HepG2 (cell line): ENCODE measurements at regions not wholly inside any gene's neighbourhood (a gene's known extent, or its start where the extent isn't known, plus 50 kb on each side); places are given as distances from the start of the nearest gene placed in this dataset.

ENCODE experiments used
- ATAC-seq: fragments of 200-7000 bp; cut with Tn5 transposase; 3 replicates; pipeline ENCODE4 v1.9.1; 2020; ENCODE audit warnings: mild to moderate bottlenecking, moderate library complexity
- BruUV-seq: library from RNA; stranded (reverse); fragments of 400-500 nt; replicated peaks from 2 replicates; lab custom pipeline; 2021; lab: Mats Ljungman, UMichigan
- CTCF ChIA-PET: fragments of 300-600 bp; formaldehyde crosslinking; extraction: SDS; loops from one replicate; lab custom pipeline; 2021; ENCODE audit warnings: low total read pairs, inconsistent platforms, low intra/inter-chr PET ratio; lab: Yijun Ruan, JAX
- POLR2A ChIA-PET: fragments of 350-600 bp; sonication (Branson Sonifier 250); formaldehyde crosslinking; loops from one replicate; lab custom pipeline; 2020; ENCODE audit warnings: antibody characterized with exemption, inconsistent platforms; lab: Yijun Ruan, JAX
- DNase-seq: peaks from one replicate; pipeline ENCODE4 v3.0.0-alpha.2; 2015; ENCODE audit warnings: low spot score
- FAIRE-seq: peaks from 3 replicates; lab custom pipeline; 2011; peaks lifted over from hg19 to GRCh38; lab: Jason Lieb, UNC
- H2AFZ ChIP-seq: one replicate; pipeline ENCODE4 v1.6.1; 2011; ENCODE audit warnings: low read length, inconsistent platforms
- H3K27ac ChIP-seq: fragments of 300-600 bp; 3 replicates; pipeline ENCODE4 v1.8.0; 2011; ENCODE audit warnings: mixed run types, mild to moderate bottlenecking, mixed read lengths, low read length, inconsistent platforms; ENCODE audit not compliant: insufficient read depth; ENCODE audit errors: extremely low read length
- H3K27me3 ChIP-seq, 2 experiments: fragments of 200-600 bp in 1 of 2; 2 replicates in 1 of 2; 3 replicates in 1 of 2; pipeline versions ENCODE4 v1.6.0 to v1.8.0; 2011; ENCODE audit warnings: low read length in 2 of 2, mild to moderate bottlenecking in 2 of 2, moderate library complexity in 2 of 2, inconsistent platforms in 1 of 2; ENCODE audit not compliant: insufficient read depth in 2 of 2, control insufficient read depth in 1 of 2
- H3K36me3 ChIP-seq, 2 experiments: fragments of 200-600 bp in 1 of 2; replicated peaks in 1 of 2; 2 replicates in 1 of 2; 3 replicates in 1 of 2; pipeline versions ENCODE4 v1.5.1 to v1.8.0; 2011; ENCODE audit warnings: low read length in 2 of 2, inconsistent platforms in 1 of 2; ENCODE audit not compliant: insufficient read depth in 2 of 2, control insufficient read depth in 1 of 2
- H3K4me1 ChIP-seq: 2 replicates; pipeline ENCODE4 v1.5.1; 2012; ENCODE audit warnings: low read length, inconsistent platforms; ENCODE audit not compliant: insufficient read depth
- H3K4me2 ChIP-seq: 2 replicates; pipeline ENCODE4 v1.6.0; 2011; ENCODE audit warnings: low read depth, low read length, inconsistent platforms
- H3K4me3 ChIP-seq, 3 experiments: fragments of 200-600 bp in 1 of 3; sonication (generic), shearing (Covaris generic) in 1 of 3; replicated peaks in 1 of 3; 2 replicates each; pipeline ENCODE4 v1.5.1; 2011 to 2016; ENCODE audit warnings: low read length in 3 of 3, inconsistent platforms in 2 of 3, low read depth in 2 of 3, mild to moderate bottlenecking in 2 of 3, control low read depth in 1 of 3, mixed read lengths in 1 of 3; ENCODE audit not compliant: insufficient read depth in 1 of 3
- H3K79me2 ChIP-seq: one replicate; pipeline ENCODE4 v1.6.1; 2011; ENCODE audit warnings: low read length, inconsistent platforms; ENCODE audit not compliant: insufficient read depth
- H3K9ac ChIP-seq: 2 replicates; pipeline ENCODE4 v1.6.0; 2011; ENCODE audit warnings: mild to moderate bottlenecking, low read depth, low read length, inconsistent platforms; ENCODE audit not compliant: insufficient read depth
- H3K9me3 ChIP-seq: 2 replicates; pipeline ENCODE4 v1.5.1; 2012; ENCODE audit warnings: mild to moderate bottlenecking, low read length
- H4K20me1 ChIP-seq: 2 replicates; pipeline ENCODE4 v1.6.0; 2011; ENCODE audit warnings: inconsistent platforms, mild to moderate bottlenecking, low read length, moderate library complexity; ENCODE audit not compliant: insufficient read depth
- FOXO1 ChIP-seq: sonication (generic); formaldehyde crosslinking; IDR thresholded peaks from 2 replicates; pipeline ENCODE4 v1.4.0; 2020; ENCODE audit warnings: missing genetic modification reagents
- HNRNPH1 ChIP-seq: fragments of 200-400 bp; formaldehyde crosslinking; optimal IDR thresholded peaks from 2 replicates; pipeline ENCODE3; 2017; ENCODE audit warnings: mild to moderate bottlenecking, low read depth, low read length
- MAFF ChIP-seq: IDR thresholded peaks from 2 replicates; pipeline ENCODE4 v1.6.1; 2011; ENCODE audit warnings: low read depth, low read length, improper control_type of control experiment
- ZNF503 ChIP-seq: sonication (generic); formaldehyde crosslinking; IDR thresholded peaks from 2 replicates; pipeline ENCODE4 v1.4.0; 2020; ENCODE audit warnings: missing genetic modification reagents
- ZNF724P ChIP-seq: sonication (generic); formaldehyde crosslinking; IDR thresholded peaks from 2 replicates; pipeline ENCODE4 v1.8.0; 2022; ENCODE audit warnings: missing genetic modification reagents, borderline replicate concordance
- WGBS: methylation state at CpG from one replicate; pipeline ENCODE4 v1.1.6; 2017; ENCODE audit warnings: low lambda C conversion rate; 5-methylcytosine and 5-hydroxymethylcytosine counted together
- in situ Hi-C: cut with HindIII; loops from 2 replicates; pipeline ENCODE4 v1.10.0; 2017; ENCODE audit warnings: low pct_unique_long_range_greater_than_20kb; ENCODE audit not compliant: extremely low pct_ligation_motif_present
- intact Hi-C: fragments of 100-400 bp; cut with micrococcal nuclease; formaldehyde crosslinking; loops from one replicate; pipeline ENCODE4 v1.10.0; 2022; ENCODE audit not compliant: unreplicated experiment
- TF ChIP-seq, protein P1 (sequence below): sonication (generic); formaldehyde crosslinking; conservative IDR thresholded peaks from 2 replicates; pipeline ENCODE4 v1.4.0; 2020; ENCODE audit warnings: mild to moderate bottlenecking, missing genetic modification reagents, moderate library complexity
- TF ChIP-seq, protein P2 (sequence below): sonication (generic); formaldehyde crosslinking; IDR thresholded peaks from 2 replicates; pipeline ENCODE4 v1.4.0; 2020; ENCODE audit warnings: missing genetic modification reagents, mild to moderate bottlenecking, borderline replicate concordance

- H3K27ac ChIP-seq, result no peak overlapping the region
- WGBS, result no CpG with 5 or more reads among the region's 8 CpGs
- no peak overlapping the region for H3K4me3 ChIP-seq
- ChIA-PET CTCF (no interaction called here), POLR2A (no interaction called here)
- H3K9ac ChIP-seq, result no peak overlapping the region
- H3K4me2 ChIP-seq, result no peak overlapping the region
- no peak for ATAC-seq
- DNase-seq, result no peak
- intact Hi-C loops, result no loop called here
- no peaks in the 10 kb centered on the region for H3K79me2 ChIP-seq
- peaks cover 13% of the 10 kb centered on the region; the same call in 1 of the 2 replicates for H3K9me3 ChIP-seq
- no TSS peak for BruUV-seq
- no peaks in the 10 kb centered on the region for H3K36me3 ChIP-seq
- no peak for FAIRE-seq
- no peaks in the 10 kb centered on the region for H3K4me1 ChIP-seq
- H2AFZ ChIP-seq, result no peak overlapping the region
- in situ Hi-C loops, result no loop called here
- no peaks in the 10 kb centered on the region for H4K20me1 ChIP-seq
- no peak for TF ChIP-seq FOXO1
- no peak for TF ChIP-seq HNRNPH1
- no peak for TF ChIP-seq ZNF503 (CRISPR knock-in tag)
- TF ChIP-seq, protein P1, sequence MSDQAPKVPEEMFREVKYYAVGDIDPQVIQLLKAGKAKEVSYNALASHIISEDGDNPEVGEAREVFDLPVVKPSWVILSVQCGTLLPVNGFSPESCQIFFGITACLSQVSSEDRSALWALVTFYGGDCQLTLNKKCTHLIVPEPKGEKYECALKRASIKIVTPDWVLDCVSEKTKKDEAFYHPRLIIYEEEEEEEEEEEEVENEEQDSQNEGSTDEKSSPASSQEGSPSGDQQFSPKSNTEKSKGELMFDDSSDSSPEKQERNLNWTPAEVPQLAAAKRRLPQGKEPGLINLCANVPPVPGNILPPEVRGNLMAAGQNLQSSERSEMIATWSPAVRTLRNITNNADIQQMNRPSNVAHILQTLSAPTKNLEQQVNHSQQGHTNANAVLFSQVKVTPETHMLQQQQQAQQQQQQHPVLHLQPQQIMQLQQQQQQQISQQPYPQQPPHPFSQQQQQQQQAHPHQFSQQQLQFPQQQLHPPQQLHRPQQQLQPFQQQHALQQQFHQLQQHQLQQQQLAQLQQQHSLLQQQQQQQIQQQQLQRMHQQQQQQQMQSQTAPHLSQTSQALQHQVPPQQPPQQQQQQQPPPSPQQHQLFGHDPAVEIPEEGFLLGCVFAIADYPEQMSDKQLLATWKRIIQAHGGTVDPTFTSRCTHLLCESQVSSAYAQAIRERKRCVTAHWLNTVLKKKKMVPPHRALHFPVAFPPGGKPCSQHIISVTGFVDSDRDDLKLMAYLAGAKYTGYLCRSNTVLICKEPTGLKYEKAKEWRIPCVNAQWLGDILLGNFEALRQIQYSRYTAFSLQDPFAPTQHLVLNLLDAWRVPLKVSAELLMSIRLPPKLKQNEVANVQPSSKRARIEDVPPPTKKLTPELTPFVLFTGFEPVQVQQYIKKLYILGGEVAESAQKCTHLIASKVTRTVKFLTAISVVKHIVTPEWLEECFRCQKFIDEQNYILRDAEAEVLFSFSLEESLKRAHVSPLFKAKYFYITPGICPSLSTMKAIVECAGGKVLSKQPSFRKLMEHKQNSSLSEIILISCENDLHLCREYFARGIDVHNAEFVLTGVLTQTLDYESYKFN (CRISPR knock-in tag), result no peak
- TF ChIP-seq MAFF, result no peak
- TF ChIP-seq, protein P2, sequence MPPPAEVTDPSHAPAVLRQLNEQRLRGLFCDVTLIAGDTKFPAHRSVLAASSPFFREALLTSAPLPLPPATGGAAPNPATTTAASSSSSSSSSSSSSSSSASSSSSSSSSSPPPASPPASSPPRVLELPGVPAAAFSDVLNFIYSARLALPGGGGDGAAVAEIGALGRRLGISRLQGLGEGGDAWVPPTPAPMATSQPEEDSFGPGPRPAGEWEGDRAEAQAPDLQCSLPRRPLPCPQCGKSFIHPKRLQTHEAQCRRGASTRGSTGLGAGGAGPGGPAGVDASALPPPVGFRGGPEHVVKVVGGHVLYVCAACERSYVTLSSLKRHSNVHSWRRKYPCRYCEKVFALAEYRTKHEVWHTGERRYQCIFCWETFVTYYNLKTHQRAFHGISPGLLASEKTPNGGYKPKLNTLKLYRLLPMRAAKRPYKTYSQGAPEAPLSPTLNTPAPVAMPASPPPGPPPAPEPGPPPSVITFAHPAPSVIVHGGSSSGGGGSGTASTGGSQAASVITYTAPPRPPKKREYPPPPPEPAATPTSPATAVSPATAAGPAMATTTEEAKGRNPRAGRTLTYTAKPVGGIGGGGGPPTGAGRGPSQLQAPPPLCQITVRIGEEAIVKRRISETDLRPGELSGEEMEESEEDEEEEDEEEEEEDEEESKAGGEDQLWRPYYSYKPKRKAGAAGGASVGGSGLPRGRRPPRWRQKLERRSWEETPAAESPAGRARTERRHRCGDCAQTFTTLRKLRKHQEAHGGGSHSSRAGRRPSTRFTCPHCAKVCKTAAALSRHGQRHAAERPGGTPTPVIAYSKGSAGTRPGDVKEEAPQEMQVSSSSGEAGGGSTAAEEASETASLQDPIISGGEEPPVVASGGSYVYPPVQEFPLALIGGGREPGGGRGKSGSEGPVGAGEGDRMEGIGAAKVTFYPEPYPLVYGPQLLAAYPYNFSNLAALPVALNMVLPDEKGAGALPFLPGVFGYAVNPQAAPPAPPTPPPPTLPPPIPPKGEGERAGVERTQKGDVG (CRISPR knock-in tag), result no peak
- TF ChIP-seq ZNF724P, result no peak
- TF ChIP-seq, all 625 proteins: peak for 0
- no peaks in the 10 kb centered on the region for H3K27me3 ChIP-seq
These were observed 203.5 kb upstream of the ITM2A start for GRCh38 chrX:79570524-79571240.
